SK-N-SH (cell line): ENCODE measurements at regions not wholly inside any gene's neighbourhood (a gene's known extent, or its start where the extent isn't known, plus 50 kb on each side); places are given as distances from the start of the nearest gene placed in this dataset.

Experiments used
- CTCF ChIA-PET: fragments of 300-600, 350-600 bp; formaldehyde crosslinking; extraction: SDS; loops from one replicate; lab custom pipeline; 2021; lab: Yijun Ruan, JAX
- POLR2A ChIA-PET: fragments of 350-600 bp; sonication (Branson Sonifier 250); formaldehyde crosslinking; extraction: SDS; loops from one replicate; lab custom pipeline; 2020; ENCODE audit warnings: antibody characterized with exemption, inconsistent platforms; lab: Yijun Ruan, JAX
- DNase-seq: peaks from one replicate; pipeline ENCODE4 v3.0.0; 2012
- H2AFZ ChIP-seq: fragments of 200-600 bp; sonication (generic); 2 replicates; pipeline ENCODE4 v1.8.1; 2016; ENCODE audit warnings: antibody characterized with exemption, mild to moderate bottlenecking, low read depth
- H3F3A ChIP-seq: fragments of 200-600 bp; sonication (generic); replicated peaks from 2 replicates; pipeline ENCODE3; 2016; ENCODE audit warnings: antibody characterized with exemption, mild to moderate bottlenecking; ENCODE audit not compliant: insufficient read depth
- H3K27ac ChIP-seq, 2 experiments: fragments of 200-500 bp in 1 of 2; fragments of 200-600 bp in 1 of 2; sonication (Bioruptor generic) in 1 of 2; sonication (generic), shearing (Covaris generic) in 1 of 2; 2 replicates each; pipeline versions ENCODE4 v1.5.1 to v1.6.1; 2014 to 2016; ENCODE audit warnings: low read depth in 2 of 2, inconsistent platforms in 1 of 2, low read length in 1 of 2, mild to moderate bottlenecking in 1 of 2, mixed read lengths in 1 of 2
- H3K27me3 ChIP-seq: fragments of 200-600 bp; sonication (generic), shearing (Covaris generic); 2 replicates; pipeline ENCODE4 v1.6.1; 2016; ENCODE audit warnings: mixed run types; ENCODE audit not compliant: insufficient read depth
- H3K36me3 ChIP-seq, 2 experiments: fragments of 200-500 bp in 1 of 2; fragments of 200-600 bp in 1 of 2; sonication (Bioruptor generic) in 1 of 2; sonication (generic) in 1 of 2; replicated peaks in 1 of 2; 2 replicates each; pipeline versions ENCODE3 to v1.5.1; 2014 to 2016; ENCODE audit warnings: low read length in 1 of 2, mild to moderate bottlenecking in 1 of 2; ENCODE audit not compliant: insufficient read depth in 2 of 2, control insufficient read depth in 1 of 2
- H3K4me1 ChIP-seq, 2 experiments: fragments of 200-500 bp in 1 of 2; fragments of 200-600 bp in 1 of 2; sonication (Bioruptor generic) in 1 of 2; sonication (generic), shearing (Covaris generic) in 1 of 2; 2 replicates each; pipeline versions ENCODE4 v1.5.1 to v1.6.1; 2014 to 2016; ENCODE audit warnings: low read depth in 1 of 2, low read length in 1 of 2, mixed run types in 1 of 2; ENCODE audit not compliant: insufficient read depth in 2 of 2, control insufficient read depth in 1 of 2
- H3K4me2 ChIP-seq: fragments of 200-600 bp; sonication (generic), shearing (Covaris generic); 2 replicates; pipeline ENCODE4 v1.6.1; 2017; ENCODE audit warnings: mixed run types
- H3K4me3 ChIP-seq, 2 experiments: fragments of 200-500 bp in 1 of 2; fragments of 200-600 bp in 1 of 2; sonication (Bioruptor generic) in 1 of 2; sonication (generic), shearing (Covaris generic) in 1 of 2; 2 replicates each; pipeline versions ENCODE4 v1.5.1 to v1.8.1; 2014 to 2016; ENCODE audit warnings: low read depth in 2 of 2, inconsistent platforms in 1 of 2, low read length in 1 of 2, mild to moderate bottlenecking in 1 of 2, mixed read lengths in 1 of 2, moderate library complexity in 1 of 2
- H3K79me2 ChIP-seq: fragments of 200-600 bp; sonication (generic); 2 replicates; pipeline ENCODE4 v1.8.1; 2017; ENCODE audit warnings: mild to moderate bottlenecking; ENCODE audit not compliant: insufficient read depth
- H3K9ac ChIP-seq: fragments of 200-600 bp; sonication (generic); 2 replicates; pipeline ENCODE4 v1.6.1; 2017; ENCODE audit warnings: mixed run types
- H3K9me2 ChIP-seq: fragments of 200-600 bp; sonication (generic); 2 replicates; pipeline ENCODE4 v1.6.1; 2017; ENCODE audit warnings: mixed run types
- H3K9me3 ChIP-seq: fragments of 200-600 bp; sonication (generic); 2 replicates; pipeline ENCODE4 v1.6.1; 2017; ENCODE audit warnings: mixed run types, mild to moderate bottlenecking, moderate library complexity
- H4K20me1 ChIP-seq: fragments of 200-600 bp; sonication (generic); 2 replicates; pipeline ENCODE4 v1.6.1; 2017; ENCODE audit warnings: mild to moderate bottlenecking, mixed run types; ENCODE audit not compliant: insufficient read depth
- CTCF ChIP-seq: fragments of 200-600 bp; sonication (generic); IDR thresholded peaks from 2 replicates; pipeline ENCODE4 v1.6.1; 2017; ENCODE audit warnings: antibody characterized with exemption, mild to moderate bottlenecking, moderate library complexity
- EP300 ChIP-seq, 2 experiments: IDR thresholded peaks; 2 replicates each; pipeline versions ENCODE4 v1.4.0 to v1.6.1; 2012; ENCODE audit warnings: borderline replicate concordance in 1 of 2, low read depth in 1 of 2, low read length in 1 of 2
- EZH2phosphoT487 ChIP-seq: fragments of 200-600 bp; sonication (generic); IDR thresholded peaks from 2 replicates; pipeline ENCODE4 v1.6.1; 2017; ENCODE audit warnings: low read depth, mixed run types, mild to moderate bottlenecking, antibody characterized with exemption, moderate library complexity, borderline replicate concordance
- GATA2 ChIP-seq: sonication (generic); formaldehyde crosslinking; IDR thresholded peaks from 2 replicates; pipeline ENCODE4 v1.5.0; 2020; ENCODE audit warnings: mild to moderate bottlenecking, missing genetic modification reagents
- JUND ChIP-seq: IDR thresholded peaks from 2 replicates; pipeline ENCODE4 v1.4.0; 2012
- MAX ChIP-seq: IDR thresholded peaks from 2 replicates; pipeline ENCODE4 v1.4.0; 2012; ENCODE audit warnings: low read depth
- MEF2A ChIP-seq: IDR thresholded peaks from 2 replicates; pipeline ENCODE4 v1.4.0; 2012; ENCODE audit warnings: low read depth, borderline replicate concordance
- MXI1 ChIP-seq: IDR thresholded peaks from 2 replicates; pipeline ENCODE4 v1.6.1; 2012; ENCODE audit warnings: mild to moderate bottlenecking, low read depth, low read length, improper control_type of control experiment
- NFIC ChIP-seq: IDR thresholded peaks from 2 replicates; pipeline ENCODE4 v1.4.0; 2012; ENCODE audit warnings: borderline replicate concordance
- NRF1 ChIP-seq: IDR thresholded peaks from 2 replicates; pipeline ENCODE4 v1.6.1; 2012; ENCODE audit warnings: low read depth, mild to moderate bottlenecking, low read length
- RAD21 ChIP-seq: IDR thresholded peaks from 2 replicates; pipeline ENCODE4 v1.6.1; 2012; ENCODE audit warnings: mild to moderate bottlenecking, low read length
- RCOR1 ChIP-seq: fragments of 150-350 bp; IDR thresholded peaks from 2 replicates; pipeline ENCODE4 v1.6.1; 2017; ENCODE audit warnings: antibody characterized with exemption, low read length
- RFX5 ChIP-seq: IDR thresholded peaks from 2 replicates; pipeline ENCODE4 v1.6.1; 2012; ENCODE audit warnings: mild to moderate bottlenecking, improper control_type of control experiment, low read length
- SMC3 ChIP-seq: IDR thresholded peaks from 2 replicates; pipeline ENCODE4 v1.6.1; 2012; ENCODE audit warnings: low read depth, low read length, improper control_type of control experiment
- TAF1 ChIP-seq: IDR thresholded peaks from 2 replicates; pipeline ENCODE4 v1.6.1; 2012; ENCODE audit warnings: low read depth, mild to moderate bottlenecking, low read length, moderate library complexity, borderline replicate concordance
- TCF12 ChIP-seq: IDR thresholded peaks from 2 replicates; pipeline ENCODE4 v1.4.0; 2012
- TEAD4 ChIP-seq: IDR thresholded peaks from 2 replicates; pipeline ENCODE4 v1.4.0; 2012; ENCODE audit warnings: mild to moderate bottlenecking, borderline replicate concordance; ENCODE audit not compliant: insufficient read depth
- USF1 ChIP-seq: IDR thresholded peaks from 2 replicates; pipeline ENCODE4 v1.4.0; 2012; ENCODE audit warnings: low read depth, borderline replicate concordance
- USF2 ChIP-seq: fragments of 150-350 bp; IDR thresholded peaks from 2 replicates; pipeline ENCODE4 v1.6.1; 2017; ENCODE audit warnings: antibody characterized with exemption, low read length, low read depth, borderline replicate concordance
- YY1 ChIP-seq: IDR thresholded peaks from 2 replicates; pipeline ENCODE4 v1.4.0; 2012; ENCODE audit warnings: low read depth, mild to moderate bottlenecking
- ZBTB33 ChIP-seq: IDR thresholded peaks from 2 replicates; pipeline ENCODE4 v1.4.0; 2012; ENCODE audit warnings: low read depth, borderline replicate concordance
- WGBS: methylation state at CpG from one replicate; pipeline ENCODE4 v1.1.6; 2017; ENCODE audit warnings: low lambda C conversion rate; 5-methylcytosine and 5-hydroxymethylcytosine counted together

- H3K9me2 ChIP-seq: no peaks in the 10 kb centered on the region
- no peaks in the 10 kb centered on the region for H4K20me1 ChIP-seq
- TF ChIP-seq USF2: no peak
- TF ChIP-seq TAF1: no peak
- no peak for TF ChIP-seq EP300 (IDR thresholded peaks at IDR 0.05; ENCODE audit: borderline replicate concordance in 1 of 2, low read depth in 1 of 2, low read length in 1 of 2)
- no peak for TF ChIP-seq NRF1
- H3K4me2 ChIP-seq: no peak overlapping the region
- H3K27ac ChIP-seq: no peak overlapping the region
- DNase-seq: no peak
- ChIA-PET POLR2A (no interaction called here), CTCF (no interaction called here)
- H3K9ac ChIP-seq: no peak overlapping the region
- WGBS: 6% methylated on average over 1 of the region's 1 CpG
- no peak overlapping the region for H3K4me3 ChIP-seq
- H2AFZ ChIP-seq: no peak overlapping the region
- no peaks in the 10 kb centered on the region; the same call in 1 of the 2 replicates for H3K27me3 ChIP-seq
- no peaks in the 10 kb centered on the region for H3K4me1 ChIP-seq
- no peaks in the 10 kb centered on the region for H3F3A ChIP-seq
- H3K36me3 ChIP-seq: no peaks in the 10 kb centered on the region
- H3K9me3 ChIP-seq: no peaks in the 10 kb centered on the region
- no peaks in the 10 kb centered on the region for H3K79me2 ChIP-seq
Observed at GRCh38 chr4:156036496-156036895, 82.8 kb upstream of the CTSO start.

- POLR2A ChIA-PET: no interaction called here
- WGBS: 26% methylated on average over 1 of the region's 1 CpG
Observed at GRCh38 chr4:156029691-156030090, 76.0 kb upstream of the CTSO start.

More at GRCh38 chr4:156029691-156030090, 76.0 kb upstream of the CTSO start:
- Histone ChIP-seq H3K9me3 (no peaks in the 10 kb centered on the region), H3K27ac (no peak overlapping the region), H3K36me3 (no peaks in the 10 kb centered on the region), H4K20me1 (no peaks in the 10 kb centered on the region), H3K4me3 (no peak overlapping the region), H3K27me3 (no peaks in the 10 kb centered on the region; the same call in 1 of the 2 replicates), H3K4me2 (no peak overlapping the region), H3K79me2 (no peaks in the 10 kb centered on the region), H3K9ac (no peak overlapping the region), H3F3A (no peaks in the 10 kb centered on the region), H3K4me1 (no peaks in the 10 kb centered on the region), H3K9me2 (no peaks in the 10 kb centered on the region), H2AFZ (no peak overlapping the region)
- CTCF ChIA-PET: no interaction called here
- no peak for TF ChIP-seq TEAD4
- TF ChIP-seq NFIC: no peak
- TF ChIP-seq CTCF: no peak
- TF ChIP-seq USF2: no peak
- TF ChIP-seq TAF1: no peak
- TF ChIP-seq YY1: no peak
- no peak for TF ChIP-seq ZBTB33
- no peak for TF ChIP-seq USF1
- TF ChIP-seq MXI1: no peak
- no peak for TF ChIP-seq EZH2phosphoT487
- TF ChIP-seq RFX5: no peak
- TF ChIP-seq GATA2 (CRISPR knock-in tag): no peak
- TF ChIP-seq MAX: no peak
- TF ChIP-seq MEF2A: no peak
- no peak for TF ChIP-seq RAD21
- no peak for TF ChIP-seq TCF12
- no peak for TF ChIP-seq JUND
- no peak for TF ChIP-seq SMC3
- no peak for TF ChIP-seq RCOR1
- DNase-seq: no peak
